ENCODE measurements at regions not wholly inside any gene's neighbourhood (a gene's known extent, or its start where the extent isn't known, plus 50 kb on each side); places are given as distances from the start of the nearest gene placed in this dataset.

DNA sequence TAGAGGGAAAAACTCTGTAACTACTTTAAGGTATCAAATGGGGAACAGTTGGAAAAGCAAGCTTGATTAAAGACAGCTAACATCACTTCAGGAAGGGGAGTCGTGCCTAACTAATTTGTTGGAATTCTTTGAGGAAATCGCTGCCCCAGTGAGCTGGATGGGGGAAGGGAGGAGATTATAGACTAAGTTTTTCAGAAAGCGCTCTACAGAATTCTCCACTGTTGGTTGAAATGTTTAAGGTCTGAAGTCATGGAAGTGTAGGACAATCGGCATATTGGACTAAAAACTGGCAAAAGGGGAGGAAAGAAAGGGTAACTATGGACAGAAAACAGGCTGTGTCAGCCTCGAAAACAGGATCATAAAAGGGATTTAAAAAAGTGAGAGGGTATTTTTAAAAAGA is 229.9 kb upstream of the HMGA2 start:
- no peak overlapping the region for H3K4me3 ChIP-seq (ENCODE audit: low read depth, poor library complexity, severe bottlenecking)
- no peak for DNase-seq (ENCODE audit: low spot score in 2 of 2)
- TF ChIP-seq, protein P1, sequence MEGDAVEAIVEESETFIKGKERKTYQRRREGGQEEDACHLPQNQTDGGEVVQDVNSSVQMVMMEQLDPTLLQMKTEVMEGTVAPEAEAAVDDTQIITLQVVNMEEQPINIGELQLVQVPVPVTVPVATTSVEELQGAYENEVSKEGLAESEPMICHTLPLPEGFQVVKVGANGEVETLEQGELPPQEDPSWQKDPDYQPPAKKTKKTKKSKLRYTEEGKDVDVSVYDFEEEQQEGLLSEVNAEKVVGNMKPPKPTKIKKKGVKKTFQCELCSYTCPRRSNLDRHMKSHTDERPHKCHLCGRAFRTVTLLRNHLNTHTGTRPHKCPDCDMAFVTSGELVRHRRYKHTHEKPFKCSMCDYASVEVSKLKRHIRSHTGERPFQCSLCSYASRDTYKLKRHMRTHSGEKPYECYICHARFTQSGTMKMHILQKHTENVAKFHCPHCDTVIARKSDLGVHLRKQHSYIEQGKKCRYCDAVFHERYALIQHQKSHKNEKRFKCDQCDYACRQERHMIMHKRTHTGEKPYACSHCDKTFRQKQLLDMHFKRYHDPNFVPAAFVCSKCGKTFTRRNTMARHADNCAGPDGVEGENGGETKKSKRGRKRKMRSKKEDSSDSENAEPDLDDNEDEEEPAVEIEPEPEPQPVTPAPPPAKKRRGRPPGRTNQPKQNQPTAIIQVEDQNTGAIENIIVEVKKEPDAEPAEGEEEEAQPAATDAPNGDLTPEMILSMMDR (IDR thresholded peaks at IDR 0.05): no peak
- no peak for TF ChIP-seq POLR2A (IDR thresholded peaks at IDR 0.05)
- WGBS, 2 donors: 43 to 52% methylated on average over 5 of the region's 5 CpGs
- intact Hi-C loops (cut with DNase I; ENCODE audit: low total_unique reads): no loop called here

DNA sequence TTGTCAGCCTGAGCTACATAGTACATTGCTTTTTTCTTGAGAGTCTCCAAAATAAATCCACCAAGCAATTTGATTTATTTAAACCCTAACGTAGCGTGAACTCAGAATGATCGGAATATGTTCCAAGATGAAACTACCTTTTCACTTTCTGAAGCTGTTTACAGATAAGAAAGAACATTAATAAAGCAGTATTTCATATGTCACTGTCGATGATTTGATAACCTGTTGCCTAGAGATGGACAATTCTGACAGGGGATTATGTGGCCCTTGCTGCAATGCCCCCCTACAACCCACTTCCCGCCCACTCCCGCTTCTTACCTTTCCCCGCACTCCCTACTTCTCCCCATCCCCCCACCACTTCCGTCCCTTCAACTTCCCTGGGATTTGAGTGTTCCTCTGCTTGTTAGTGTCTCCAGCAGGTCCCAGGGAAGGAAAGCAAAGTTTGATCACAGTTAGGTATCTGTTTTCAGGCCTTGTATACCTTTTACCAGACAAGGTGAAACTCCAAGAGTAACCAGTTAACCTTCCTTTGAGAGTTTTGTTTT is 229.2 kb upstream of the HMGA2 start:
- 79 to 87% methylated on average over 8 of the region's 8 CpGs for WGBS, 2 donors
- DNase-seq (ENCODE audit: low spot score in 2 of 2): no peak
- TF ChIP-seq POLR2A (IDR thresholded peaks at IDR 0.05): no peak
- TF ChIP-seq, protein P1 (IDR thresholded peaks at IDR 0.05): no peak
- intact Hi-C loops (cut with DNase I; ENCODE audit: low total_unique reads): no loop called here
- no peak overlapping the region for H3K4me3 ChIP-seq (ENCODE audit: low read depth, poor library complexity, severe bottlenecking)

DNA sequence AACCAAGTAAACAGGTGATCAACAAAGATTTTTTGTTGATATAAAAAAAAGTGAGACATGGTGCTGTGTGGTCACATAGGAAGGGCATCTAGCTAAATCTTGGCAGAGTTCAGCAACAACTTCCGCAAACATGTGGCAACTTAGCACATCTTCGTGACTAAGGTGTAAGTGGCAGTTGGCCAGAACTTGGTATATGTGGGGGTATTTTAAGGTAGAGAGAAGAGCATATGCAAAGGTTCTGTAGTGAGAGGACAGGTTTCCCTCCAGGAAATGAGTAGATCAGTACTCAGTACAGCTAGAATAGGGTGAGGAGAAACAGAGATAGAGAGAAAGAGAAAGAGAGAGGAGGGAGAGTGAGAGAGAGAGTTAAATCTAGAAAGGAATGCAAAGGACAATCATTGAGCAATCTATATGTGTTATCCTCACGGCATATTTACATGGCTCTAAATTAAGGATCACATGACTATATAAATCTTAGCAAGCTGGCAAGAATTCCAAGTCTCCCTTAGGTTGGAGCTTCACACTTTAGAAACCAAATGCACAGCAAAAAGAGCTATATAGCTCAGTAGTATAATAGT is 227.7 kb upstream of the HMGA2 start:
- intact Hi-C loops (cut with DNase I; ENCODE audit: low total_unique reads): no loop called here
- no peak for TF ChIP-seq POLR2A (IDR thresholded peaks at IDR 0.05)
- TF ChIP-seq, protein P1 (IDR thresholded peaks at IDR 0.05): no peak
- WGBS, 2 donors: 40 to 53% methylated on average over 3 of the region's 3 CpGs
- DNase-seq (ENCODE audit: low spot score in 2 of 2): no peak
- H3K4me3 ChIP-seq (ENCODE audit: low read depth, poor library complexity, severe bottlenecking): no peak overlapping the region

DNA sequence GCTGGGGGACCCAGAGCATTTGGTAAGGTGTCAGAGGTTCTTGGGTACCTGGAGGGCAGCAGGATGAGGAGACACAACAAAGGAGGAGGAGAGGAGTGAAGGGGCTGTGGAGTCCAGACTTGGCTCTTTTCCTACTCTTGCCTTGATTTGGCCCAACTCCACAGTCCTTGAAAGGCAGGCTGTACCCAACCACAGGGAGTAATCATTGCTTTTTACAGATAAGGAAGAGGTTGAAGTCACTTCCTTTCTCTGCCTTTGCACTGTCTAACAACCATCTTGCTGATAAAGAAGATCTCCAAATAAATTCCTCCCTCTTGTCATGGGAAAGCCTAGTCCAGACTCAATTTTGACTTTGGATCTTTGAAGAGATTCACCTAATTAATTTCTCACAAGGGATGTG is 226.8 kb upstream of the HMGA2 start:
- no peak for DNase-seq (ENCODE audit: low spot score in 2 of 2)
- no peak overlapping the region for H3K4me3 ChIP-seq (ENCODE audit: low read depth, poor library complexity, severe bottlenecking)
- intact Hi-C loops (cut with DNase I; ENCODE audit: low total_unique reads): no loop called here
- TF ChIP-seq, protein P1 (IDR thresholded peaks at IDR 0.05): no peak
- TF ChIP-seq POLR2A (IDR thresholded peaks at IDR 0.05): no peak

DNA sequence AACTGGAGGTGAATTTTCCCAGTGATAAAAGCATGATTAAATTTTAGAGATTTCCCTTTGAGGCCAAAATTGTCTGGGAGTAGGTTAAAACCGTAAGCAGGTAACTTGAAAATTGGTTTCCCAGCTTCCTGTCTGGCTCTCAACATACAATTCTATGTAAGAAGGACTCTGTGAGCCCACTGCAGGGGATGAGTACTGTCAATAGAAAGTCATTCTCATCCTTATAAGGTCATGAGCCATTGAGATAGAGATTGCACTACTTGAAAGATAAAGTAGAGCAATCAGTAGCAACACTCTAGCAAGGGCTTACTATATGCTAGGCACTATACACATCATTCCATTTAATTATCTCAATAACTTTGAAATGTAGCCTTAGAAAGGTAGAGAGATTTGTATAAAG is 225.6 kb upstream of the HMGA2 start:
- WGBS, 2 donors: 82 to 83% methylated on average over 1 of the region's 1 CpG
- no peak for TF ChIP-seq POLR2A (IDR thresholded peaks at IDR 0.05)
- TF ChIP-seq, protein P1 (IDR thresholded peaks at IDR 0.05): no peak
- no peak overlapping the region for H3K4me3 ChIP-seq (ENCODE audit: low read depth, poor library complexity, severe bottlenecking)
- no peak for DNase-seq (ENCODE audit: low spot score in 2 of 2)
- intact Hi-C loops (cut with DNase I; ENCODE audit: low total_unique reads): no loop called here

DNA sequence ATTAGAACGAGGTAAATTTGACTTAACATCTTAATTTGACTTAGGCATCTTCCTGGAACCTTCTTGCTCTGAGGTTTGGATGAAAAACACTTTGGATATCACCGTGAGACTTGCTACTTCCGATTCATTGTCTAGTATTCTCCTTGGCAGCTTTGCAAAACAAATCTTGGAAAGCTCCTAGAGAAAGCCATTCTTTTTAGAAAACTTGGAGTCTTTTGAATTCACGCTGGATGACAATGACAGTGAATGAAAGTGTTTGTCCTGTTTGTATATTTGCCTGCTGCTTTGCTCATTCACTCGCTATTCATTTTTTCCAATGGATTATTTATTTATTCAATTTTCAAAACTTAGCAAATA is 222.1 kb upstream of the HMGA2 start:
- TF ChIP-seq, protein P1 (IDR thresholded peaks at IDR 0.05): no peak
- TF ChIP-seq POLR2A (IDR thresholded peaks at IDR 0.05): no peak
- no peak overlapping the region for H3K4me3 ChIP-seq (ENCODE audit: low read depth, poor library complexity, severe bottlenecking)
- intact Hi-C loops (cut with DNase I; ENCODE audit: low total_unique reads): loop anchor here (10.0 kb wide), 1 partner anchor 403 kb away; no protein-coding TSS in a partner anchor
- no peak for DNase-seq (ENCODE audit: low spot score in 2 of 2)
- 12 to 14% methylated on average over 5 of the region's 5 CpGs for WGBS, 2 donors
